NCI-H2227 (cell line): ENCODE measurements at regions not wholly inside any gene's neighbourhood (a gene's known extent, or its start where the extent isn't known, plus 50 kb on each side); places are given as distances from the start of the nearest gene placed in this dataset.

Experiments used
- DNase-seq: peaks from one replicate; lab custom pipeline; 2025; ENCODE audit not compliant: unreplicated experiment; lab: John Stamatoyannopoulos, UW

- DNase-seq, result no peak
Measured at GRCh38 chr9:129390541-129390940, 212.5 kb upstream of the IER5L start.

- no peak for DNase-seq
Measured at GRCh38 chr9:129387822-129388221, 209.8 kb upstream of the IER5L start.

GRCh38 chr9:129386812-129387177, 208.7 kb upstream of the IER5L start:
- no peak for DNase-seq

- no peak for DNase-seq
Measured at GRCh38 chr9:129385211-129385934, 207.3 kb upstream of the IER5L start.

- DNase-seq, result no peak
Measured at GRCh38 chr9:129384491-129385210, 206.6 kb upstream of the IER5L start.

- DNase-seq, result peak; percentile 71
Measured at GRCh38 chr9:129383561-129384490, 205.8 kb upstream of the IER5L start.

- no peak for DNase-seq
Measured at GRCh38 chr9:129383019-129383560, 205.0 kb upstream of the IER5L start.

GRCh38 chr9:129382281-129383018, 204.4 kb upstream of the IER5L start:
- DNase-seq, result no peak

GRCh38 chr9:129381481-129381957, 203.5 kb upstream of the IER5L start:
- DNase-seq, result no peak

GRCh38 chr9:129380961-129381401, 202.9 kb upstream of the IER5L start:
- no peak for DNase-seq

- no peak for DNase-seq
Measured at GRCh38 chr9:129379886-129380285, 201.8 kb upstream of the IER5L start.

- DNase-seq, result no peak
Measured at GRCh38 chr9:129379181-129379836, 201.2 kb upstream of the IER5L start.

GRCh38 chr9:129377931-129378661, 200.0 kb upstream of the IER5L start:
- no peak for DNase-seq

GRCh38 chr9:129377181-129377580, 199.1 kb upstream of the IER5L start:
- no peak for DNase-seq

GRCh38 chr9:129375845-129376244, 197.8 kb upstream of the IER5L start:
- DNase-seq, result no peak

GRCh38 chr9:129374651-129375050, 196.6 kb upstream of the IER5L start:
- DNase-seq, result no peak

- no peak for DNase-seq
Measured at GRCh38 chr9:129374231-129374630, 196.2 kb upstream of the IER5L start.

- no peak for DNase-seq
Measured at GRCh38 chr9:129373361-129373760, 195.3 kb upstream of the IER5L start.

GRCh38 chr9:129370770-129371169, 192.7 kb upstream of the IER5L start:
- no peak for DNase-seq
